ENCODE measurements at regions not wholly inside any gene's neighbourhood (a gene's known extent, or its start where the extent isn't known, plus 50 kb on each side); places are given as distances from the start of the nearest gene placed in this dataset.

DNA sequence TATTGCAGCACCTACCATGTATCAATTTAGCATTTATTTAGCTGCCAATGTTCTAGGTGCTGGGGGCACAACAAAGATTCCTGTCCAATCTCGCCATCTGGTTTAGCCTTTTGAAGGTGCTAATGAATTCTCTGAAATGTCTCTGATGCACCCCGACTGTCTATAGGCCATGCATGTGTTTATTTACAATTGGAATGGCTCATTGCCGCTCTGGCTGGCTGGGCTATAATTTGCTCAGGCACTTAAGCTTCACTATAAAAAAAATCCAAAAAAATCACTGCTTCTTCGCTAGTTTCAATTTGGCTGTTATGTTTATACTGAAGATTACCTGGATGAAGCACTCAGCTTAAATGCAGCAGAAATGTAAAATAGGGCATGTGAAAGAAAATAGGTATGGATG, 115.0 kb upstream of the PAX6 start:
- H3K9me3 ChIP-seq (ENCODE audit: low read depth, low read length) = no peaks in the 10 kb centered on the region
- H3K27me3 ChIP-seq (ENCODE audit: insufficient read depth, low read length) = peaks cover 13% of the 10 kb centered on the region
- no peak overlapping the region for H2AFZ ChIP-seq (ENCODE audit: low read length)
- TF ChIP-seq, protein P1, sequence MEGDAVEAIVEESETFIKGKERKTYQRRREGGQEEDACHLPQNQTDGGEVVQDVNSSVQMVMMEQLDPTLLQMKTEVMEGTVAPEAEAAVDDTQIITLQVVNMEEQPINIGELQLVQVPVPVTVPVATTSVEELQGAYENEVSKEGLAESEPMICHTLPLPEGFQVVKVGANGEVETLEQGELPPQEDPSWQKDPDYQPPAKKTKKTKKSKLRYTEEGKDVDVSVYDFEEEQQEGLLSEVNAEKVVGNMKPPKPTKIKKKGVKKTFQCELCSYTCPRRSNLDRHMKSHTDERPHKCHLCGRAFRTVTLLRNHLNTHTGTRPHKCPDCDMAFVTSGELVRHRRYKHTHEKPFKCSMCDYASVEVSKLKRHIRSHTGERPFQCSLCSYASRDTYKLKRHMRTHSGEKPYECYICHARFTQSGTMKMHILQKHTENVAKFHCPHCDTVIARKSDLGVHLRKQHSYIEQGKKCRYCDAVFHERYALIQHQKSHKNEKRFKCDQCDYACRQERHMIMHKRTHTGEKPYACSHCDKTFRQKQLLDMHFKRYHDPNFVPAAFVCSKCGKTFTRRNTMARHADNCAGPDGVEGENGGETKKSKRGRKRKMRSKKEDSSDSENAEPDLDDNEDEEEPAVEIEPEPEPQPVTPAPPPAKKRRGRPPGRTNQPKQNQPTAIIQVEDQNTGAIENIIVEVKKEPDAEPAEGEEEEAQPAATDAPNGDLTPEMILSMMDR (IDR thresholded peaks at IDR 0.05; ENCODE audit: extremely low read depth, low read depth, low read length) = no peak
- no peak overlapping the region for H3K4me3 ChIP-seq (ENCODE audit: insufficient read depth, low read length)
- no peaks in the 10 kb centered on the region for H4K20me1 ChIP-seq (ENCODE audit: insufficient read depth, low read length)
- no peaks in the 10 kb centered on the region for H3K4me1 ChIP-seq (ENCODE audit: insufficient read depth, low read length)
- no peaks in the 10 kb centered on the region for H3K36me3 ChIP-seq (ENCODE audit: insufficient read depth, low read length)
- H3K27ac ChIP-seq (ENCODE audit: low read depth, low read length) = no peak overlapping the region
- H3K79me2 ChIP-seq (ENCODE audit: insufficient read depth, low read length) = no peaks in the 10 kb centered on the region
- H3K4me2 ChIP-seq (ENCODE audit: insufficient read depth, low read length) = no peak overlapping the region
- DNase-seq (ENCODE audit: insufficient read length, low spot score, missing footprints) = no peak

DNA sequence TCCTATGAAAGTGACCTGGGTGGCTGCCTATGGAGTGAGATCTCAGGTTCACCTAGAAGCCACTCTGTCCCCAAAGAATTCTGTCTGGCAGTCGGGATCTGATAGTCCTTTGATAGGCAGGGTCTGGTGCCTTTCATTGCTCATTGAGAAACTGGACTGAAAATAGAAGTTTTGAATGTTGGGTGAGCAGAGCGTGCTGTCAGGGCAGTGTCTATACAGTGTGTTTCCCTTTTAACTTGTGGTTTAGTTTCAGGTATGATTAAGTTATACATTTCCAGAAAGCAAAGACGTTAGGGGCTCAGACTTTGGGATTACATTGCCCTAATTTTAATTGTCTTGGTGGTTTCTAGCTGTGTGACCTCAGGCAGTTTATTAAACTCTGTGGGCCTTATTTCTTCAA, 111.3 kb upstream of the PAX6 start:
- H3K27me3 ChIP-seq (ENCODE audit: insufficient read depth, low read length) = peaks cover 11% of the 10 kb centered on the region
- DNase-seq (ENCODE audit: insufficient read length, low spot score, missing footprints) = no peak
- H2AFZ ChIP-seq (ENCODE audit: low read length) = no peak overlapping the region
- no peaks in the 10 kb centered on the region for H3K9me3 ChIP-seq (ENCODE audit: low read depth, low read length)
- no peak overlapping the region for H3K27ac ChIP-seq (ENCODE audit: low read depth, low read length)
- H3K4me2 ChIP-seq (ENCODE audit: insufficient read depth, low read length) = no peak overlapping the region
- H3K4me3 ChIP-seq (ENCODE audit: insufficient read depth, low read length) = no peak overlapping the region
- TF ChIP-seq, protein P1 (IDR thresholded peaks at IDR 0.05; ENCODE audit: extremely low read depth, low read depth, low read length) = no peak
- no peaks in the 10 kb centered on the region for H3K36me3 ChIP-seq (ENCODE audit: insufficient read depth, low read length)
- no peaks in the 10 kb centered on the region for H3K79me2 ChIP-seq (ENCODE audit: insufficient read depth, low read length)
- no peaks in the 10 kb centered on the region for H4K20me1 ChIP-seq (ENCODE audit: insufficient read depth, low read length)
- H3K4me1 ChIP-seq (ENCODE audit: insufficient read depth, low read length) = no peaks in the 10 kb centered on the region

DNA sequence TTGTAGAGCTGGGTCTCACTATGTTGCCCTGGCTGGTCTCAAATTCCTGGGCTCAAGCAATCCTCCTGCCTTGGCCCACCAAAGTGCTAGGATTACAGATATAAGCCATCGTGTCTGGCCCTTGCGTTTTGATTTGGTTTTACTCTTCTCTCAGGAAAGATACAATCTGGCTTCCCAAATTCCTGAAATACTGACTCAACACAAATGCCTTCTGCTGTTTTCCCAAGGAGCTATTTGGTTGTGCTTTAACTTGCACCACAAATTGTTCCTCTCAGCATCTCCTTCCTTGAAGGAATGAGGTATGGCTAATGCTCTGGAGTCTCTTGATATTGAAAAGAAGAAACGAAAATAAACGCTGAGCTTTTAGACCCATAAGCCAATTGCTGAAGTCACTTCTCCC, 110.0 kb upstream of the PAX6 start:
- no peaks in the 10 kb centered on the region for H3K4me1 ChIP-seq (ENCODE audit: insufficient read depth, low read length)

DNA sequence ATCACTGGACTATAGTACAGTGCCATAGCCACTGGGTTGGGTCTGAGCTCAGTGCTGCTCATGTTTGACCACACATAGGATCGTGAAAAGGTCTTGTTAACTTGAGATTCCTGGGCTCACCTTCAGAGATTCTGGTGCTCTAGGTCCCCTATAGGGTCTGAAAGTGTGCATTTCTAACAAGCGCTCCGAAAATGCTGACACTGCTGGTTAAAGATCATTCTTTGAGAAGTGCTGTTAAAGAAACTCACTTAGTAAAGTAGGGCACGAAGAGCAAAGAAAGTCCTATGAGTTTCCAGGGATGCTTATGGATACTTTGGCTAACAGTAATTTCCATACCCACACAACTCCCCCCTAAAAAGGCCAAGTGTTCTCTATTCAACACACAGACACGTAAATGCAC, 108.1 kb upstream of the PAX6 start:
- DNase-seq (ENCODE audit: insufficient read length, low spot score, missing footprints) = no peak
- Histone ChIP-seq H3K9me3 (ENCODE audit: low read depth, low read length) (no peaks in the 10 kb centered on the region), H3K27me3 (ENCODE audit: insufficient read depth, low read length) (peaks cover 10% of the 10 kb centered on the region), H3K27ac (ENCODE audit: low read depth, low read length) (no peak overlapping the region), H3K4me1 (ENCODE audit: insufficient read depth, low read length) (no peaks in the 10 kb centered on the region), H3K36me3 (ENCODE audit: insufficient read depth, low read length) (no peaks in the 10 kb centered on the region), H4K20me1 (ENCODE audit: insufficient read depth, low read length) (no peaks in the 10 kb centered on the region), H3K4me2 (ENCODE audit: insufficient read depth, low read length) (no peak overlapping the region), H2AFZ (ENCODE audit: low read length) (no peak overlapping the region), H3K4me3 (ENCODE audit: insufficient read depth, low read length) (no peak overlapping the region), H3K79me2 (ENCODE audit: insufficient read depth, low read length) (no peaks in the 10 kb centered on the region)
- TF ChIP-seq, protein P1 (IDR thresholded peaks at IDR 0.05; ENCODE audit: extremely low read depth, low read depth, low read length) = no peak

More for the DNA sequence above, 110.0 kb upstream of the PAX6 start:
- Histone ChIP-seq H4K20me1 (ENCODE audit: insufficient read depth, low read length) (no peaks in the 10 kb centered on the region), H3K9me3 (ENCODE audit: low read depth, low read length) (no peaks in the 10 kb centered on the region), H3K27me3 (ENCODE audit: insufficient read depth, low read length) (peaks cover 9% of the 10 kb centered on the region), H3K27ac (ENCODE audit: low read depth, low read length) (no peak overlapping the region), H3K36me3 (ENCODE audit: insufficient read depth, low read length) (no peaks in the 10 kb centered on the region), H2AFZ (ENCODE audit: low read length) (no peak overlapping the region), H3K79me2 (ENCODE audit: insufficient read depth, low read length) (no peaks in the 10 kb centered on the region), H3K4me2 (ENCODE audit: insufficient read depth, low read length) (no peak overlapping the region), H3K4me3 (ENCODE audit: insufficient read depth, low read length) (no peak overlapping the region)
- DNase-seq (ENCODE audit: insufficient read length, low spot score, missing footprints) = no peak
- TF ChIP-seq, protein P1 (IDR thresholded peaks at IDR 0.05; ENCODE audit: extremely low read depth, low read depth, low read length) = no peak

All from osteoblast (primary cell).